ENCODE measurements at regions not wholly inside any gene's neighbourhood (a gene's known extent, or its start where the extent isn't known, plus 50 kb on each side); places are given as distances from the start of the nearest gene placed in this dataset.
"Not testable (repeated sequence)": the region's sequence is repeated elsewhere in the genome, so short reads cannot be mapped to it uniquely, and the experiment has no call there.

DNA sequence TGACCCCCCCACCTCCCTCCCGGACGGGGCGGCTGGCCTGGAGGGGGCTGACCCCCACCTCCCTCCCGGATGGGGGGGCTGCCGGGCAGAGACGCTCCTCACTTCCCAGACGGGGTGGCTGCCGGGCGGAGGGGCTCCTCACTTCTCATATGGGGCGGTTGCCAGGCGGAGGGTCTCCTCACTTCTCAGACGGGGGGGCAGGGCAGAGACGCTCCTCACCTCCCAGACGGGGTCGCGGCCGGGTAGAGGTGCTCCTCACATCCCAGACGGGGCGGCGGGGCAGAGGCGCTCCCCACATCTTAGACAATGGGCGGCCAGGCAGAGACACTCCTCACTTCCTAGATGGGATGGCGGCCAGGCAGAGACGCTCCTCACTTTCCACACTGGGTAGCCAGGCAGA lies 251.9 kb upstream of the PTBP2 start:
- TF ChIP-seq, protein P1, sequence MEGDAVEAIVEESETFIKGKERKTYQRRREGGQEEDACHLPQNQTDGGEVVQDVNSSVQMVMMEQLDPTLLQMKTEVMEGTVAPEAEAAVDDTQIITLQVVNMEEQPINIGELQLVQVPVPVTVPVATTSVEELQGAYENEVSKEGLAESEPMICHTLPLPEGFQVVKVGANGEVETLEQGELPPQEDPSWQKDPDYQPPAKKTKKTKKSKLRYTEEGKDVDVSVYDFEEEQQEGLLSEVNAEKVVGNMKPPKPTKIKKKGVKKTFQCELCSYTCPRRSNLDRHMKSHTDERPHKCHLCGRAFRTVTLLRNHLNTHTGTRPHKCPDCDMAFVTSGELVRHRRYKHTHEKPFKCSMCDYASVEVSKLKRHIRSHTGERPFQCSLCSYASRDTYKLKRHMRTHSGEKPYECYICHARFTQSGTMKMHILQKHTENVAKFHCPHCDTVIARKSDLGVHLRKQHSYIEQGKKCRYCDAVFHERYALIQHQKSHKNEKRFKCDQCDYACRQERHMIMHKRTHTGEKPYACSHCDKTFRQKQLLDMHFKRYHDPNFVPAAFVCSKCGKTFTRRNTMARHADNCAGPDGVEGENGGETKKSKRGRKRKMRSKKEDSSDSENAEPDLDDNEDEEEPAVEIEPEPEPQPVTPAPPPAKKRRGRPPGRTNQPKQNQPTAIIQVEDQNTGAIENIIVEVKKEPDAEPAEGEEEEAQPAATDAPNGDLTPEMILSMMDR (IDR thresholded peaks at IDR 0.05): not testable (repeated sequence)
- not testable (repeated sequence) for TF ChIP-seq POLR2A (IDR thresholded peaks at IDR 0.05)
